ENCODE measurements at regions not wholly inside any gene's neighbourhood (a gene's known extent, or its start where the extent isn't known, plus 50 kb on each side); places are given as distances from the start of the nearest gene placed in this dataset.

DNA sequence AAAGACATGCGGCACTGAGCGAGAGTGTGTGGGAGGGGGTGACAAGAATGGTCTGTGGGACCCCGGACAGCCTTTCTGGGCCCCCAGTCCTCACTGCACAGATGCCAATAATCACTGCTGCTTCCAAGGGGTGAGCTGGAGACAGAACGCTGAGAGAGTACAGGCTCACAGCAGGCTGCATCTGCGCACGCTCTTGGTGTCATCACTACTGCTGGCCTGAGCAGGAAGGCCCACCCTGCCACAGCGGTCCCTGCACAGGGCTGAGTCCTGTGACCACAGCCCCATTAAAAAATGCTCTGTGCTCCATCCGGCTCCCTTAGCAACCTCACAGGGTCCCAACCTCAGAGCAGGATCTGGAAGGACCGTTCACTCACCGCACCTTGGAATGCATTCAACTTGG, 205.5 kb upstream of the NSMCE3 start:
- no peak for TF ChIP-seq POLR2A (IDR thresholded peaks at IDR 0.05)
- TF ChIP-seq, protein P1, sequence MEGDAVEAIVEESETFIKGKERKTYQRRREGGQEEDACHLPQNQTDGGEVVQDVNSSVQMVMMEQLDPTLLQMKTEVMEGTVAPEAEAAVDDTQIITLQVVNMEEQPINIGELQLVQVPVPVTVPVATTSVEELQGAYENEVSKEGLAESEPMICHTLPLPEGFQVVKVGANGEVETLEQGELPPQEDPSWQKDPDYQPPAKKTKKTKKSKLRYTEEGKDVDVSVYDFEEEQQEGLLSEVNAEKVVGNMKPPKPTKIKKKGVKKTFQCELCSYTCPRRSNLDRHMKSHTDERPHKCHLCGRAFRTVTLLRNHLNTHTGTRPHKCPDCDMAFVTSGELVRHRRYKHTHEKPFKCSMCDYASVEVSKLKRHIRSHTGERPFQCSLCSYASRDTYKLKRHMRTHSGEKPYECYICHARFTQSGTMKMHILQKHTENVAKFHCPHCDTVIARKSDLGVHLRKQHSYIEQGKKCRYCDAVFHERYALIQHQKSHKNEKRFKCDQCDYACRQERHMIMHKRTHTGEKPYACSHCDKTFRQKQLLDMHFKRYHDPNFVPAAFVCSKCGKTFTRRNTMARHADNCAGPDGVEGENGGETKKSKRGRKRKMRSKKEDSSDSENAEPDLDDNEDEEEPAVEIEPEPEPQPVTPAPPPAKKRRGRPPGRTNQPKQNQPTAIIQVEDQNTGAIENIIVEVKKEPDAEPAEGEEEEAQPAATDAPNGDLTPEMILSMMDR (IDR thresholded peaks at IDR 0.05): no peak
- TF ChIP-seq POLR2AphosphoS5 (IDR thresholded peaks at IDR 0.05): no peak
- TF ChIP-seq EP300 (IDR thresholded peaks at IDR 0.05): no peak
- Histone ChIP-seq H3K36me3 (no peaks in the 10 kb centered on the region), H3K4me1 (no peaks in the 10 kb centered on the region), H3K4me3 (no peak overlapping the region), H3K27me3 (no peaks in the 10 kb centered on the region), H3K9me3 (no peaks in the 10 kb centered on the region), H3K27ac (no peak overlapping the region)
- 92 to 97% methylated on average over 10 of the region's 10 CpGs for WGBS, 2 donors
- no peak for DNase-seq
- intact Hi-C loops (cut with DNase I): no loop called here

DNA sequence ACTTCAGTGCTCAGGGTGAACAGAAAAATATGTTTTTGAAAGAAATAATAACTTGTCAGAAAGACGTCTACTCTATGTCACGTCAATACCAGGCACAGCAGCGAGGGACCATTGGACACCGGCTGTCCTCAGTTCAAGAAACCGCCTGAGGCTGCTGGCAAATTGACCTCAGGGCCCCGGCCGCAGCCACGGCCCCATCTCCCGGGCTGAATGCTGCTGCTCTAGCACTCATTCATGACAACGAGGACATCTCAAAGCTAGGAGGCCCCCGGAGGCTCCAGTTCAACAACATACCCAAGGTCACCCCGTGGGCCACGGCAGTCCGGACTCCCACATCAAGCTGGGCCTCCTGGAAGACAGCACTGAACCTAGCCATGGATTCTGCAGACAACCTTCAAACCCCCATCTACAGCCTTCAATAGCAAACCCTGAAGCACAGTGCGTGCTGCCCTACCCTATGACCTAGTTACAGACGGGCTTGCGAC, 204.0 kb upstream of the NSMCE3 start:
- no peaks in the 10 kb centered on the region for H3K9me3 ChIP-seq
- no peak overlapping the region for H3K27ac ChIP-seq
- no peaks in the 10 kb centered on the region for H3K4me1 ChIP-seq
- DNase-seq: no peak
- 88 to 94% methylated on average over 17 of the region's 17 CpGs for WGBS, 2 donors
- H3K4me3 ChIP-seq: no peak overlapping the region
- no peaks in the 10 kb centered on the region for H3K27me3 ChIP-seq
- intact Hi-C loops (cut with DNase I): no loop called here
- TF ChIP-seq POLR2A (IDR thresholded peaks at IDR 0.05) (no peak), POLR2AphosphoS5 (IDR thresholded peaks at IDR 0.05) (no peak), EP300 (IDR thresholded peaks at IDR 0.05) (no peak)
- TF ChIP-seq, protein P1 (IDR thresholded peaks at IDR 0.05): no peak
- H3K36me3 ChIP-seq: no peaks in the 10 kb centered on the region

DNA sequence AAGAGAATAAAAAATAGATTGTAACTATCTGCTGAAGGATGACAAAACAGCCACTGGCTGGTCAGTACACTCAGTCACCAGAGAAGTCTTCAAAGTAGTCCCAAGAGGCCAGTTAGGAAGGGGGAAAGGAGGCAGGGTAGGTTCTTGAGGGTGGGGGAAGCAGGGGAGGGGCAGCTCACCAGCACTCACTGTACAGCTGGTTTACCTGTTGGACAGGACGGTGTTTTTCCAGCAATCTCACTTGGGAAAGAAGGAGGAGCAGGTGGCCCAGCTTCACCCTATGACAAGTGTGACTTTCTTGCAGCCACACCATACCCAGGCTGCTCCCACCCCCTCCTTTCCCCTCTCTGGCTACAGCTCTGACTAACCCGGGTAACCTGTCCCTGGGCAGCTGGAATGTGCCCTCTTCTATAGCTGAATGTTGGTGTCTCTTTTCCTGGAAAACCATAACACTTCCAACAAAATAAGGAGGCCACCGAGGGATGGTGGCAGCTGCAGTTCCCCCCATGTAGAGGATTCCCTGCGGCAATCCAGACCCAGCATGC, 203.4 kb upstream of the NSMCE3 start:
- intact Hi-C loops (cut with DNase I): no loop called here
- no peak overlapping the region for H3K4me3 ChIP-seq
- no peak for TF ChIP-seq EP300 (IDR thresholded peaks at IDR 0.05)
- TF ChIP-seq, protein P1 (IDR thresholded peaks at IDR 0.05): no peak
- no peaks in the 10 kb centered on the region for H3K36me3 ChIP-seq
- no peaks in the 10 kb centered on the region for H3K27me3 ChIP-seq
- no peaks in the 10 kb centered on the region for H3K4me1 ChIP-seq
- H3K9me3 ChIP-seq: no peaks in the 10 kb centered on the region
- DNase-seq: no peak
- 27 to 79% methylated on average over 4 of the region's 4 CpGs for WGBS, 2 donors
- no peak overlapping the region for H3K27ac ChIP-seq

DNA sequence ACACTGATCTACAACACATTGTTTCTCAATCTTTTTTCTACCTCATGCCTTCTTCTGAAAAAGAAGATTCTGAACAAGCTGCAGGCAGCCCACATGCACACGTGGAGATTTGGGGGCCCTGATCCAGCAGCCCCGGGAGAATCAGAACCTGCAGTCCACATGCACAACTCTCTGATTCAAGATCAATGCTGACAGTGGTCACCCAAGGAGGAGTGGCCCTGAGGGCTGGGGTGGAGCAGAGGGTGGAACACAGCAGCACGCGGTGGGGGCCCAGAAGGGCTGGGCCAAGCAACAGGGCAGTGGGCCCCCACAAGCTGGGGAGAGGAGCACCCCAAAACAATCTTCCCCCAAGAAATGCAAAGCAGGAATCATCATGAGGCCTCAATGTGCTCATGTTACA, 202.1 kb upstream of the NSMCE3 start:
- Histone ChIP-seq H3K27ac (no peak overlapping the region), H3K9me3 (no peaks in the 10 kb centered on the region), H3K36me3 (no peaks in the 10 kb centered on the region), H3K27me3 (no peaks in the 10 kb centered on the region), H3K4me1 (no peaks in the 10 kb centered on the region), H3K4me3 (no peak overlapping the region)
- DNase-seq: no peak
- intact Hi-C loops (cut with DNase I): no loop called here
- no peak for TF ChIP-seq POLR2AphosphoS5 (IDR thresholded peaks at IDR 0.05)
- TF ChIP-seq, protein P1 (IDR thresholded peaks at IDR 0.05): no peak
- TF ChIP-seq POLR2A (IDR thresholded peaks at IDR 0.05): no peak
- TF ChIP-seq EP300 (IDR thresholded peaks at IDR 0.05): no peak
- 63 to 86% methylated on average over 4 of the region's 4 CpGs for WGBS, 2 donors

DNA sequence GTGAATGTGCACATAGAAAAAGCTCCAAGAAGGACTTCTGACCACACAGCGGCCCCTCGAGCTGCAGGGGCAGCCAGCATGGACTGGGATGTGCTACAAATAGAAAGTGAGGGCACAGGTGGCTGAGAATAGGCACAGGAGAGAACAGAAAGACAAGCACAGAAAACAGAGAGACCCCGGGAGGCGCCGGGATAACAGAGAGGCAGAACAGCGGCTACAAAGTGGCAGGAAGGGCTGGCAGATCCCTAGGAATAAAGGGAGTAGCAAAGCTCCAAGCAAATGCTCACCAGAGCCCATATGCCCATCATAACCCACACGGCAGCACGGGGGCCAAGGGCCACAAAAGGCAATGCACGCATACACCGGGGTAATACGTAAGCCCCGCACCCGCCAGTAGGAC, 201.7 kb upstream of the NSMCE3 start:
- Histone ChIP-seq H3K9me3 (no peaks in the 10 kb centered on the region), H3K4me1 (no peaks in the 10 kb centered on the region), H3K4me3 (no peak overlapping the region), H3K27me3 (no peaks in the 10 kb centered on the region), H3K36me3 (no peaks in the 10 kb centered on the region), H3K27ac (no peak overlapping the region)
- no peak for DNase-seq
- WGBS, 2 donors: 81 to 89% methylated on average over 13 of the region's 13 CpGs
- no peak for TF ChIP-seq POLR2AphosphoS5 (IDR thresholded peaks at IDR 0.05)
- TF ChIP-seq, protein P1 (IDR thresholded peaks at IDR 0.05): no peak
- no peak for TF ChIP-seq POLR2A (IDR thresholded peaks at IDR 0.05)
- TF ChIP-seq EP300 (IDR thresholded peaks at IDR 0.05): no peak
- intact Hi-C loops (cut with DNase I): no loop called here

All from sigmoid colon (tissue), 6 donors.